ENCODE measurements at regions not wholly inside any gene's neighbourhood (a gene's known extent, or its start where the extent isn't known, plus 50 kb on each side); places are given as distances from the start of the nearest gene placed in this dataset.

DNA sequence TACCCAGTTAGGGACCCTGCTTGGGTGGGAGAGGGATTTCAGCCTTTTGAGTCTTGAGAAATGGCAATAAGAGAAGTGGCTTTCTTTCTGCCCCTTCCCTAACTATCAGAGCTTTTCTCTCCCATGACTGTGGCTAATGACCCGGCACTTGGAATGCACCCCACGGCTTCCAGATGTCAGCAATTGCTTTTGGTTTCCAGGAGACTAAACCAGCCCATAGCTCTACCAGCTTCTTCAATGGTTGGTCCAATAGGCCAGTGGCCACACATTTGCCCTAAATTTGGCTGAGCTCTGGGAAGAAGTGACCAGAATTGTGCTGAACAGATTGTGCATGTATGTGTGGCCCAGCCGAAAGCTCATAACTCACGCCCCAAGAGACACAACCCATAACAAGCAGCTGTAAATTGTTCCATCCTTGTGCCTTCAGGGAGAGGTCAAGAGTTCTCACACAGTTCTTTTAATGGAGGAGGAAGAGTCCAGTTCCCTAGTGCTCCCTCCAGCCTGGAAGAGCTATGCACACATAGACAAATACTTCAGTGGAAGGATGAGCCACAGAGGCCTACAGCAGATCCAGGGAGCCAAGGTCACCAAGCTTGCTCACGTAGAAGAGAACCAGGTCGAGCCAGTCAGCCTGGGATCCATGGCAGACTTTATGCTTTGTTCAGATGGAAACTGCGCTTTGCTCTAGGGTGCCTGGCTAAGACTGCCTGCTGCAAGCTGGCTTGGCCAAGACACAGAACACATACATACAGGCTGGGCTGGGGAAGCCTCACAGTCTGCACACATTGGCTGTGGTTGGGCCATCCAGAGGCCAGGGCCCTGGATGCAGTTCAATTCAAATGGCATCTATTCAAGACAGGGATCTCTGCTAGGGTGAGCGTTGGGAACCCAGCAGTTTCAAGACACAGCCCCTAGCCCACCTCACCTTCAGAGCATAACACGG, 131.8 kb upstream of the HABP2 start:
- ChIA-PET CTCF (no interaction called here), POLR2A (no interaction called here)
- intact Hi-C loops (cut with micrococcal nuclease): no loop called here
- Mint-ChIP-seq H3K27ac (ENCODE audit: low read depth, unreplicated experiment) (no peak overlapping the region), H3K36me3 (ENCODE audit: insufficient read depth, unreplicated experiment) (peaks cover 7% of the 10 kb centered on the region), H3K27me3 (ENCODE audit: insufficient read depth, unreplicated experiment) (peaks cover 54% of the 10 kb centered on the region), H3K4me3 (ENCODE audit: unreplicated experiment) (no peak overlapping the region), H3K4me1 (ENCODE audit: insufficient read depth, unreplicated experiment) (no peaks in the 10 kb centered on the region), H3K9me3 (ENCODE audit: unreplicated experiment) (peaks cover 28% of the 10 kb centered on the region)
- TF ChIP-seq CTCF (IDR thresholded peaks at IDR 0.05; ENCODE audit: unreplicated experiment): no peak
- BruUV-seq (replicated peaks): no TSS peak
- no peak for DNase-seq (ENCODE audit: unreplicated experiment)

DNA sequence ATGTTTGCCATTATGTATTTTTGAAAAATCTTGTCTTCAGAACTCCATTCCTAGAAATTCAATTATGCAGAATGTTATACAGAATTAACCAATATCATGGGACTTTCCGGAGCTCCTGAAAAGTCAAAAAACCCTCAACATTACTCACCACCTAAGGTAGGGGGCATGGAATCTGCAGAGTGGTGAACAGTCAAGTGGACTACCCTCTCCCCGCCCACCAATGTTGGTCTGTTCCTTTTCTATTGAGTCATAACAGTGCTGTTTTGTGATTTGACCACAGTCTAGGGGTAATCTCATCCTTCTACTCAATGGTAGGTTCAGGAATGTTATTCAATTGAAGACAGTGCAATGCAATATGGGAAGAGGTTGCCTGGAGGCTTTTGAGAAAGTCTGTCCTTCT, 130.5 kb upstream of the HABP2 start:
- H3K4me1 Mint-ChIP-seq (ENCODE audit: insufficient read depth, unreplicated experiment): no peaks in the 10 kb centered on the region
- no peak overlapping the region for H3K27ac Mint-ChIP-seq (ENCODE audit: low read depth, unreplicated experiment)
- H3K36me3 Mint-ChIP-seq (ENCODE audit: insufficient read depth, unreplicated experiment): peaks cover 6% of the 10 kb centered on the region
- DNase-seq (ENCODE audit: unreplicated experiment): no peak
- ChIA-PET CTCF (no interaction called here), POLR2A (no interaction called here)
- H3K27me3 Mint-ChIP-seq (ENCODE audit: insufficient read depth, unreplicated experiment): peaks cover 41% of the 10 kb centered on the region
- no peak overlapping the region for H3K4me3 Mint-ChIP-seq (ENCODE audit: unreplicated experiment)
- no peak for TF ChIP-seq CTCF (IDR thresholded peaks at IDR 0.05; ENCODE audit: unreplicated experiment)
- H3K9me3 Mint-ChIP-seq (ENCODE audit: unreplicated experiment): peaks cover 28% of the 10 kb centered on the region
- intact Hi-C loops (cut with micrococcal nuclease): no loop called here
- no TSS peak for BruUV-seq (replicated peaks)

DNA sequence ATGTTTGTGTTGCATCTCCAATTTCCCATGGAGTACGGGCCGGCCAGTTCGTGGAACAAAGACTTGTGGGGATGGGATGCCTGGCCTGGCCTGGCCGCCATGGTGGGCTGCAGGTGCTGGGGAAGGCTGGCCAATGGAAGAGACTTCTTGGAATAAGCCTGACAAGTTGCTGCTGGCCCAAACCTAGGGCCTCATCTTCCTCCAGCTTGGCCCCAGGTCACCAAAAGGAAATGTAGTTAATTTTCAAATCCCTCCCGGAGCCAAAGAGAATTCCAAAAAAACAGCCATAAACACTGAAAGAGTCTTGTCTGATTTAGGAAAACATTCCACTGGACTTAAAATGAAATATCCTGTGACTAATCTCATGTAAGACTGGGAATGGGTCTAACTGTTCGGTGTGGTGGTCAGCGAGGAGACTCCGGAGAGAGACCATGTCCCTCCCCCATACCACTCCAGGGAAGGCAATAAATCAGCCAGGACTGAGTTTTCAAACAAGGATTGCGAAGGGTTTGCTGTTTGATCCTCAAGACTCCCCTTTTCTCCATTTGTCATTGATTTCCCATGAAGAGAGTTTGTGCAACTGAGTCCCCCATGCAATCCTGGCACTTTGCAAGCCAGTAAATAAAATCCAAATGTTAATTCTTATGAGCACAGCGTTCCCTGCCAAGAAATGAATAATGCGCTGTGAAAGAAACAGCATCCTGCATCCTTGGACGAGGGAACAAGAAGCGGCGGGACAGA, 128.7 kb upstream of the HABP2 start:
- DNase-seq (ENCODE audit: unreplicated experiment): no peak
- intact Hi-C loops (cut with micrococcal nuclease): no loop called here
- H3K9me3 Mint-ChIP-seq (ENCODE audit: unreplicated experiment): peaks cover 21% of the 10 kb centered on the region
- H3K27me3 Mint-ChIP-seq (ENCODE audit: insufficient read depth, unreplicated experiment): peaks cover 44% of the 10 kb centered on the region
- no peaks in the 10 kb centered on the region for H3K4me1 Mint-ChIP-seq (ENCODE audit: insufficient read depth, unreplicated experiment)
- H3K36me3 Mint-ChIP-seq (ENCODE audit: insufficient read depth, unreplicated experiment): peaks cover 6% of the 10 kb centered on the region
- ChIA-PET POLR2A (no interaction called here), CTCF (interaction anchor here (1.0 kb wide), 1 partner anchor 30 kb away, joined by 3 read pairs; no protein-coding TSS in a partner anchor)
- no peak overlapping the region for H3K4me3 Mint-ChIP-seq (ENCODE audit: unreplicated experiment)
- TF ChIP-seq CTCF (IDR thresholded peaks at IDR 0.05; ENCODE audit: unreplicated experiment): no peak
- no peak overlapping the region for H3K27ac Mint-ChIP-seq (ENCODE audit: low read depth, unreplicated experiment)
- no TSS peak for BruUV-seq (replicated peaks)

DNA sequence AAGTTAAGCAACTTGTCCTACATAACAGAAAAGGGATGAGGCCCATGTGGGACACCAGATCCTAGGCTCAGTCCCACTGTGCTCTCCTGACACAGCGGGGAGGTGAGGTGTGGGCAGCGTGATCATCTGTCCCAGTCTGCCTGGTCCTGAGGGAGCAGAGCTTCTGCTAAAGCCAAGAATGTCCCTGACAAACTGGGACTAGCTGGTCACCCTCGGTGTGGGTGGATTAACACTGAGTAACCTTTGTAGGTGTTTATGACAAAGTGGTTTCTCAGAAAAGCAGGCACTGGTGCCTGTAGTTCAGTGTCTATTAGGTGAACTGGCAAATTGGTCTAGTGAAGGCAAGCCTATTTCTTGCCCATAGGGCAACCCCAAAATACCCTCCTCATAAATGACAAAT, 127.8 kb upstream of the HABP2 start:
- Mint-ChIP-seq H3K27me3 (ENCODE audit: insufficient read depth, unreplicated experiment) (peaks cover 52% of the 10 kb centered on the region), H3K36me3 (ENCODE audit: insufficient read depth, unreplicated experiment) (peaks cover 6% of the 10 kb centered on the region), H3K9me3 (ENCODE audit: unreplicated experiment) (peaks cover 17% of the 10 kb centered on the region), H3K4me3 (ENCODE audit: unreplicated experiment) (no peak overlapping the region), H3K27ac (ENCODE audit: low read depth, unreplicated experiment) (no peak overlapping the region), H3K4me1 (ENCODE audit: insufficient read depth, unreplicated experiment) (no peaks in the 10 kb centered on the region)
- POLR2A ChIA-PET: no interaction called here
- no peak for DNase-seq (ENCODE audit: unreplicated experiment)
- TF ChIP-seq CTCF (IDR thresholded peaks at IDR 0.05; ENCODE audit: unreplicated experiment): no peak
- CTCF ChIA-PET: interaction anchor here (1.0 kb wide), 1 partner anchor 29 kb away, joined by 3 read pairs; no protein-coding TSS in a partner anchor
- intact Hi-C loops (cut with micrococcal nuclease): no loop called here
- no TSS peak for BruUV-seq (replicated peaks)
